Left cardiac atrium (tissue), 4 donors: ENCODE measurements at regions not wholly inside any gene's neighbourhood (a gene's known extent, or its start where the extent isn't known, plus 50 kb on each side); places are given as distances from the start of the nearest gene placed in this dataset.
A peak's percentile ranks its signal among the peaks of the same experiment; 100 is the strongest.

Experiments used
- ATAC-seq, 2 donors: fragments of 200-7000 bp; cut with Tn5 transposase; one replicate each; pipeline ENCODE4 v1.9.1; 2020; ENCODE audit warnings: mild to moderate bottlenecking in 2 of 2, moderate library complexity in 2 of 2
- DNase-seq: peaks from one replicate; pipeline ENCODE4 v3.0.0-alpha.2; 2020
- intact Hi-C, 2 donors: fragments of 100-400 bp; cut with DNase I; formaldehyde crosslinking; loops; one replicate each; pipeline versions ENCODE4 v1.14.1 to v1.15.1; 2022 to 2023
- donor health status: DM: no; HTN: yes; CAD: no.
- donor health status: DM: no; HTN: yes; CAD: no; lungs with severe emphysema.
- donor health status: DM: yes; HTN: yes; CAD: no.
- donor health status: Dilated cardiomyopathy.

DNA sequence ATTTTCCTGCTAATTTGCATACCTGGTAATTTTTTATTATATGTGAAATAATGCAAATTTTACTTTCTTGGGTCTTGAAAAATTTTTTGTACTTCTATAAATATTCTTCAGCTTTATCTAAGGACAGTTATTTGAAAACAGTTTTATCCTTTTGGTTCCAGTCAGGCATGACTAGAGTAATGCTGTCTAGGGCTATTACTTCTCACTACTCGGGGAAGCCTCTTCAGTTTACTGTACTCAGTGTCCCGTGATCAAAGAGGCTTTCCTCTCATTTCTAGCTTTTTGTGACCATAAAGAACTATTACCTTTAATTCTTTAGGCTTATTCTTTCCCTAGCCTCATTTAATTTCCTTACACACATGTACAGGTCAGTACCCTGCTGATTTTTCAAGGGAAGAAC, 153.8 kb upstream of the HDAC9 start:
- ATAC-seq = no peak
- no peak for DNase-seq
- intact Hi-C loops = loop anchor here in 1 of 2 donors (10.0 kb wide), 1 partner anchor 277 kb away; no protein-coding TSS in a partner anchor

DNA sequence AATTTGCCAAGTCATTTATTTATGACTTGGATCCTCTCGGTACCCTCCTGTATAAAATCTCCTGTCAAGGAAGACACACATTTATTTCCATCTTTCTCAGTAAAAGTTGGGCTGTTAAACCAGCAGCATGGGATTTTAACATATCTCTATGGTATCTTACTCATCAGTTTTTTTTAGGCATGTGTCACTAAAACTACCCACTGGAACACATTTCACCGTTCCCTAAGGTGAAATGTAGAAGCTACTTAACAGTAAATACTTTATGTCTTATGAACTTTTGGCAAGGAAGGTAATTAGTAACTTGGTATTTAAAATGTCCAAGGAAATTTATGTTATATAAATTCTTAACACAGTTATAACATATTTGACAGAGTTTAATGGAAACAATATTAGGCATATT, 152.5 kb upstream of the HDAC9 start:
- DNase-seq = no peak
- intact Hi-C loops = loop anchor here in 1 of 2 donors (10.0 kb wide), 1 partner anchor 278 kb away; no protein-coding TSS in a partner anchor
- no peak for ATAC-seq

- intact Hi-C loops = loop anchor here in 1 of 2 donors (10.0 kb wide), 1 partner anchor 280 kb away; no protein-coding TSS in a partner anchor
- ATAC-seq = no peak
- no peak for DNase-seq
These were observed 151.0 kb upstream of the HDAC9 start for GRCh38 chr7:18344536-18344935.

- peak; percentile 23 to 58 for ATAC-seq
- DNase-seq = no peak
- intact Hi-C loops = loop anchor here in 1 of 2 donors (5.0 to 10.0 kb wide), 4 partner anchors 133 to 663 kb away; no protein-coding TSS in a partner anchor
These were observed 149.8 kb upstream of the HDAC9 start for GRCh38 chr7:18345641-18346234.

DNA sequence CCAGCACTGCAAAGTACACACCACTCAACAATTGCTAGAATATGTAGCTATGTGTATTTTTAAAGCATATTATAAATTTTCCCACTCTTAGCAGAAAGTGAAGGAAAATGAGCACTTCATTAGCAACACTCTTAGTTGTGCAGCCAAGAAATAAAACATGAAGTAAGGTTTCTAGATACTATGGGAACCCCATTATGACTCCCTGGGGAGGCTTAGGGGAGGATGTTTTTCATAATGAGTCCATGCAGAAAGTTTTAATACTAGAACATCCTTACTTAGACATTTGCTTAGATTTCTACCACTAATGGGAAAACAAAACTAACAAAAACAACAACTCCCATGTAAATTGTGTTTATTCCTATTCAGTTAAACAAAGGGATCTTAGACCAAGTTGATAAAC, 148.4 kb upstream of the HDAC9 start:
- intact Hi-C loops = loop anchor here in 1 of 2 donors (5.0 to 10.0 kb wide), 4 partner anchors 135 to 665 kb away; no protein-coding TSS in a partner anchor
- no peak for ATAC-seq
- DNase-seq = no peak

GRCh38 chr7:18350678-18351077, 144.9 kb upstream of the HDAC9 start:
- intact Hi-C loops = loop anchor here (5.0 to 10.0 kb wide), 6 partner anchors 144 to 1314 kb away; partner anchors contain the start of gene HDAC9 (in 1 of the 2)
- DNase-seq (no peak), ATAC-seq (no peak)

- peak; percentile 63 to 67 for ATAC-seq
- DNase-seq = peak; percentile 45
- intact Hi-C loops = loop anchor here (5.0 to 10.0 kb wide), 6 partner anchors 142 to 1312 kb away; partner anchors contain the start of gene HDAC9 (in 1 of the 2)
These were observed 143.0 kb upstream of the HDAC9 start for GRCh38 chr7:18352339-18353255.

GRCh38 chr7:18353339-18353738, 142.2 kb upstream of the HDAC9 start:
- intact Hi-C loops = loop anchor here (5.0 to 10.0 kb wide), 6 partner anchors 141 to 1311 kb away; partner anchors contain the start of gene HDAC9 (in 1 of the 2)
- DNase-seq (no peak), ATAC-seq (no peak)

DNA sequence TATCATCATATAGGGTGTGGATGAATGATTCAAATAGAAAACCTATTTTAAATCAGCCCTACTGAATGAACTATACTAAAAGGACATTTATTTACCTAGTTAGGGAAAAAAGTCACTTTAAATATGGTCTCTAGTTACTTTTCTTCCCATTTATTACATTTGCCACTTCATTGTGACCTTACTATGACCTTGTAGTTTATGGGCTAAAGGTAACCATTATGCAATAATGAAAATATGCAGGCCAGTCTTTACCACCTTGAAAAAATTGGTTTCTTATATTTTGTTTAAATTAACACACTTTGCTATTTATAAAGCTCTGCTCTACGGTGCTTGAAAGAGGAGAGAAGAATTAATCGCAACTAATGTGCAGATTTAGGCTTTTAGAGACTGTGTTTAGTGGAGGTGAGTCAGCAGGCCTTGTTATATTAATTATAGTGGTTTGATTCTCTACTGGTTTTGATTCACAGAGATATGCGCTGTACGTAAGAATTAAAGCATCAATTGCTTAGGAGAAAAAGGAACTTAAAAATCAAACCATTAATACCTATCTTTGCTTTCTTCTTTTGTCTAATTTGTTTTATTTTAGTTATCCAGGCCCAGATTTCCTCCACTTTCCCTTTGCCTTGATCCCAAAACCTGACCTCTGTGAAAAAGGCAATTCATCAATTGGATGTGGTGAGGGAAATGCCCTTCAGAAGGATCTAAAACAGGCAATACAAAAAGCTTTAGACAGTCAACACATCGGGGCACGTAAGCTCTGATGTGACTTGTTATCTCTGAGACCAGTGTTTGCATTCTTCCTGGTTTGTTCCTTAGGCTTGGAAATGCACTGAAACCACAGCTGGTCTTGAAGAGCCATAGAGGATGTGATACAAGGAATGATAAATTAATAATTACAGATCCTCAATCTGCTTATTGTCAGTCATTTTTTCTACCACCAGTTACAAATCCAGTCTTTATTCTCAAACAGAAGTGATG, 141.2 kb upstream of the HDAC9 start:
- intact Hi-C loops = loop anchor here (5.0 to 10.0 kb wide), 6 partner anchors 140 to 1310 kb away; partner anchors contain the start of gene HDAC9 (in 1 of the 2)
- DNase-seq = no peak
- ATAC-seq = no peak

DNA sequence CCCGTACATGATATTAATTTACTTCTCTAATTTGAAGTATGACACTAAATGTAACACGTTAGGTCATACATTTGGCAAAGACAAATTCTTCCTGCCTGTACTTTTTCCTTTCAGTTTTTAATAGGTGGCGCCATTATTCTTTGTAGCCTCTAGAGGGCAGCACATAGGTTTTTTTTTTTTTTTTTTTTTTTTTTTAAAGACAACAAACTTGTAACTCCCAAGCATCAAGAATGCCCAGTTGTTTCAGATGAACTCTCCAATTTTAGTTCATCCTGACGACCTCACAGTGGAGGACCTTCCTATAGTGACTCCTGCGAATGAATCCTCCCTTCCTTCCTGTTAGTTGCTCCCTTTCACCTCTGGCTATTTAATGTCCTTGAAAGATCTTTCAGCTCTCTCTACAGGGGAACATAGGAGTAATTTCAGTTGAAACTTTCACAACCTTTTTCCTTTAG, 139.3 kb upstream of the HDAC9 start:
- DNase-seq (no peak), ATAC-seq (peak in 1 of 2 donors; percentile 14)
- intact Hi-C loops = loop anchor here (10.0 kb wide), 4 partner anchors 139 to 1309 kb away; partner anchors contain the start of gene HDAC9 (in 1 of the 2)

GRCh38 chr7:18357691-18358090, 137.9 kb upstream of the HDAC9 start:
- intact Hi-C loops = loop anchor here (10.0 kb wide), 4 partner anchors 137 to 1307 kb away; partner anchors contain the start of gene HDAC9 (in 1 of the 2)
- DNase-seq (no peak), ATAC-seq (no peak)

GRCh38 chr7:18361756-18362155, 133.8 kb upstream of the HDAC9 start:
- ATAC-seq (peak in 1 of 2 donors; percentile 38), DNase-seq (no peak)
- intact Hi-C loops = loop anchor here in 1 of 2 donors (10.0 kb wide), 1 partner anchor 73 kb away; no protein-coding TSS in a partner anchor

- intact Hi-C loops = loop anchor here in 1 of 2 donors (10.0 kb wide), 1 partner anchor 71 kb away; no protein-coding TSS in a partner anchor
These were observed 131.7 kb upstream of the HDAC9 start for GRCh38 chr7:18363751-18364380.

GRCh38 chr7:18364396-18364795, 131.2 kb upstream of the HDAC9 start:
- intact Hi-C loops = loop anchor here in 1 of 2 donors (10.0 kb wide), 1 partner anchor 70 kb away; no protein-coding TSS in a partner anchor
- DNase-seq (no peak), ATAC-seq (no peak)

More at GRCh38 chr7:18363751-18364380, 131.7 kb upstream of the HDAC9 start:
- DNase-seq (no peak), ATAC-seq (no peak)

- no peak for ATAC-seq
- DNase-seq = no peak
- intact Hi-C loops = loop anchor here in 1 of 2 donors (10.0 kb wide), 1 partner anchor 68 kb away; no protein-coding TSS in a partner anchor
These were observed 129.2 kb upstream of the HDAC9 start for GRCh38 chr7:18366394-18366793.

DNA sequence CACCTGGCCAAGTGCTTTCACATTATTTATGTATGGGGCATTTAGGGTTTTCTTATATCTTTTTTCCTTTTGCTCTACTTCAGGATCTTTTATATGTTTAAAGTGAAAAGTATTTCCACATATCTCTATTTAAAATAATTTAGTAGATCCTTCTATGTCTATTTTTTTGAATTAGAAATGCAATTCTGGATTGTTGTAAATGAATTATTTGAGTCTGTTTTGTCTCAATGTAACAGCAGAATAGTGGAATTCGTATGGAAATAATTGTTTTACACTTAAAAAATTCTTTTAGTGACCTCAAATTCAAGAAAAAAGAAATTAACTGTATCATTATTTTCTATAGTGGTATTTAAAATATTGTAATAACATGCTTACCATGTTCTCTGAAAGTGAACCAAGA, 126.5 kb upstream of the HDAC9 start:
- no peak for ATAC-seq
- no peak for DNase-seq
- intact Hi-C loops = loop anchor here in 1 of 2 donors (10.0 kb wide), 1 partner anchor 66 kb away; no protein-coding TSS in a partner anchor

GRCh38 chr7:18370633-18371032, 124.9 kb upstream of the HDAC9 start:
- intact Hi-C loops = no loop called here
- DNase-seq (no peak), ATAC-seq (no peak)
